Skin epidermis (tissue), 12 donors: ENCODE measurements at regions not wholly inside any gene's neighbourhood (a gene's known extent, or its start where the extent isn't known, plus 50 kb on each side); places are given as distances from the start of the nearest gene placed in this dataset.
"Not testable (repeated sequence)": the region's sequence is repeated elsewhere in the genome, so short reads cannot be mapped to it uniquely, and the experiment has no call there.

Experiments
- H3K27ac ChIP-seq, 21 experiments: fragments of 200-600 bp; sonication (generic) in 11 of 21; one replicate each; pipeline ENCODE4 v1.5.0; 2020; ENCODE audit warnings: mild to moderate bottlenecking in 3 of 21, inconsistent platforms in 2 of 21, moderate library complexity in 2 of 21
- H3K4me3 ChIP-seq, 7 experiments: fragments of 200-600 bp; sonication (generic) in 2 of 7; one replicate each; pipeline ENCODE4 v1.5.0; 2020; ENCODE audit warnings: inconsistent platforms in 2 of 7, mild to moderate bottlenecking in 2 of 7, moderate library complexity in 1 of 7

DNA sequence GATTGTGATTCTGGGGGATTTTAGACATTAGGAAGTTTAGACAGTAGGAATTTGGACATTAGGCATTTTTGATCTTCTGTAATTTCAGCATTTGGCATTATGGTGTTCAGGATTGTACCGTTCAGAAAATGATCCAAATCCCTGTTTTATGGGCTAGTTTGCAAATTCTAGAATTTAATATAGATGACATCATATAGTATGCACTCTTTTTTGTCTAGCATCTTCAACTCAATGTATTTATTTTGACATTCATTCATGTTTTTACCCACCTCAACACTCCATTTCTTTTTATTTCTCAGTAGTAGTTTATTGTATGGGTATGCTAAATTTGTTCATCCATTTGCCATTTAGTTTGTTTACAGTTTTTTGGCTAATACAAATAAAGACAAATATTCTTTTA is 105.3 kb upstream of the ZPLD1 start:
- no peak overlapping the region for H3K4me3 ChIP-seq
- no peak overlapping the region for H3K27ac ChIP-seq

DNA sequence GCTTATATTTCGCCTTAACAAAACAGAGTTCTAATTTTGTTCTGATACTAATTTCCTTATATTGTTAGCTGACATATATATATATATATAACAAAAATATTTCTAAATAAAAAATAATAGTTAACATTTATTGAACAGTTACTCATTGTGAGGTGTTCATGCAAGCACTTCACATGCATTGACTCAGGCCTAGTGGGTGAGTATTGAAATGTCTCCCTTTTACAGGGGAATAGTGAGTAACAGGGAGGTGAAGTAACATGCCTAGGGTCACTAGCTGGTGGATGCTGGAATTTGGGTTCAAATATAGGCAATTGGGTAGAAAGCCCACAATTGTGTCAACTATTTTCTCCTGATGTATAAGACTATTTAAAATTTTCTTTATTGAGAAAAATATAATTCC is 102.6 kb upstream of the ZPLD1 start:
- Histone ChIP-seq H3K4me3 (no peak overlapping the region), H3K27ac (no peak overlapping the region)

GRCh38 chr3:102332934-102333333 is 101.9 kb upstream of the ZPLD1 start:
- H3K4me3 ChIP-seq: no peak overlapping the region
- H3K27ac ChIP-seq: no peak overlapping the region

DNA sequence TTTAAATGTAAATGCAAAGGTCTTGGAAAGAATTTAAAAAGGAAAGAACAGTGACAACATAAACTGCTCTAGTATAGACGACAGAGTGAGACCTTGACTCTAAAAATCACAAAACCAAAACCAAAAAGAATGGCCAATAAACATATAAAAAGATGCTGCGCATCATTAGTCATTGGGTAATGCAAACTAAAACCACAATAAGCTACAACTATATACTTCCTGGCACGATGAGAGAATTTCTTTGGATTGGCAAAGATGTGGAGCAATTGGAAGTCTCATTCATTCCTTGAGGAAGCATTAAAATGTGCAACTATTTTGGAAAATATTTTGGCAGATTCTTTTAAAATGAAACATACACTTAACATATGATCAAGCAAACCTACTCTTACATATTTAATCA is 98.7 kb upstream of the ZPLD1 start:
- no peak overlapping the region for H3K27ac ChIP-seq
- H3K4me3 ChIP-seq: no peak overlapping the region

- no peak overlapping the region for H3K27ac ChIP-seq
- no peak overlapping the region for H3K4me3 ChIP-seq
Measured at GRCh38 chr3:102339671-102340070, 95.1 kb upstream of the ZPLD1 start.

DNA sequence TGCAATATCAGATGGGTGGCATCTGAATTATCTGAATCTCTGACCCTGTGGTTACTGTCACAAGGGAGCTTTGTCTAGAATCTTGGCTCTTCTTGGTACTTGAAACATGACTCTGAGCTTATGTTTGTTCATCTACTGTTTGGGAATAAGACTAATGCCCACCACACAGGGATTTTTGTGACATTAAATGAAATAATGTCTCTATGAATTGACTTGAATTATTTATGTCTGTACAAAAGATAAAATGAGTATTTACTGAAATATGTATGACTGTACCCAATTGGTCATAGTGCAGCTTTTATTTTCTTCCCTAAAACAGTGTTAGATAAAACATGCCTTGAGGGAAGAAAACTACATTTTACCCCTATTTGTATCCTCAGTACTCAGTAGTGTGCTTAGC is 87.9 kb upstream of the ZPLD1 start:
- H3K27ac ChIP-seq: no peak overlapping the region
- no peak overlapping the region for H3K4me3 ChIP-seq

- Histone ChIP-seq H3K4me3 (no peak overlapping the region), H3K27ac (no peak overlapping the region)
Measured at GRCh38 chr3:102348904-102349303, 85.9 kb upstream of the ZPLD1 start.

GRCh38 chr3:102353148-102353547 is 81.7 kb upstream of the ZPLD1 start:
- H3K27ac ChIP-seq: no peak overlapping the region
- H3K4me3 ChIP-seq: no peak overlapping the region

DNA sequence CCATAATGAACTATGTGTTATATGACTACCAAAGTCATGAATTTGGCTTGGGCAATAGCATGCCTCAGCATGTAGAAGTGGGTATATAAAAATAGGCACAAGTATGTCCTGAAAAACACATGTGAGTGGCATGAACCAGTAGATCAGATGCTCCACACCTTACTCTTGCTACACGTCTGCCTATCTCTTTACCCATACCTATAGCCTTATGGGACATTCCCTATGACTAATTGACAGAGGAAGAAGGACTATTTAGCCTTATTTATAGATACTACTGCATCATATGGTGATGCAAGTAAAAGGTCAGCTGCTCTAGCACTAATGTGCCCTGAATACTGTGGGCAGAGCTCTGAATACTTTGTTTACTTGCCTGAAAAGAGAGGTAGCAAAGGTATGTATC is 81.0 kb upstream of the ZPLD1 start:
- Histone ChIP-seq H3K4me3 (no peak overlapping the region), H3K27ac (no peak overlapping the region)

DNA sequence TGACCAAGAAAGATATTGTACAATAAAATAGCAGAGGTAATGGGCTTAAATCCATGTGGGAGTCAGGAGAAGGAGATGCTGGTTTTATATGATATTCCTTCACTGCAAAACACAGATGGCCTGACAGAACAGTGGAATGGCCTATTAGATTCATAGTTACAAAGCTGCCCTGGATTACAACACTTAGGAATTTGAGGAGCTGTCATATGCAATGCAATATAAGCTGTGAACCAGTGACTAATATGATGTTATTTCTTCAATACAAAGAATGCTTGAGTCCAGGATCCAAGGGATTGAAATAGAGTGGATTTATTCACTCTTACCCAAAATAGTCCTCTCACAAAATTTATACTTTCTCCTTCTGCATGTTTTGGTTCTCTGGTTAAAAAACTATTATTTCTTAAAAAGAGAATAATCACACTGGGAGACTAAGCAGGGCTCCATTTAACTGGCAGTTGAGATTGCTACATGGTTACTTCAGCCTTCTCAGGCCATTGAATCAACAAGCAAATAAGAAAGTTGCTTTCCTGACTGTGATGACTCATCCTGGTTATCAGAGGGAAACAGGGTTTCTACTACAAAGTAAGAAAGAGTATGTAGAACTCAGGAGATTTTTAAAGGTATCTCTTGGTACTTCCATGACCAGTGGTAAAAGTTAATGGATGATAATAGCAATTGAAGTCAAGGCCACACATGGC is 79.8 kb upstream of the ZPLD1 start:
- Histone ChIP-seq H3K4me3 (no peak overlapping the region), H3K27ac (no peak overlapping the region)

GRCh38 chr3:102356506-102356905 is 78.3 kb upstream of the ZPLD1 start:
- Histone ChIP-seq H3K27ac (no peak overlapping the region), H3K4me3 (no peak overlapping the region)

DNA sequence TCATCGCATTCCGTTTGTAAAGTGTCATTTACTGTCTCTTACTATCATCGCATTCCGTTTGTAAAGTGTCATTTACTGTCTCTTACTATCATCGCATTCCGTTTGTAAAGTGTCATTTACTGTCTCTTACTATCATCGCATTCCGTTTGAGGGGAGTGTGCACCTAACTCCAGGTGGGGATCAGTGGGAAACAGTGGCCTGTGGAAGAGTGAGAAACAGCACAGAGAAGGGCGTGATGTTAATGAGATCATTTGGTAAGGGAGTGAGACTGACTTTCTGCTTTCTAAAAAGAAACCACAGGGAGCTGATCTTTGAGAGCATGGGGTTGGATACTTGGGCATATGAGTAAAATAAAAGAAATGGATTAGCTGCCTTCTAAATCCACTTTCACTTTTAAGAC is 77.5 kb upstream of the ZPLD1 start:
- not testable (repeated sequence) for H3K27ac ChIP-seq, H3K4me3 ChIP-seq

- H3K4me3 ChIP-seq: no peak overlapping the region
- no peak overlapping the region for H3K27ac ChIP-seq
Measured at GRCh38 chr3:102360183-102360860, 74.5 kb upstream of the ZPLD1 start.

- Histone ChIP-seq H3K4me3 (no peak overlapping the region), H3K27ac (no peak overlapping the region)
Measured at GRCh38 chr3:102361101-102361500, 73.7 kb upstream of the ZPLD1 start.

GRCh38 chr3:102366116-102366515 is 68.7 kb upstream of the ZPLD1 start:
- not testable (repeated sequence) for H3K27ac ChIP-seq, H3K4me3 ChIP-seq

GRCh38 chr3:102374863-102375634 is 59.8 kb upstream of the ZPLD1 start:
- no peak overlapping the region for H3K4me3 ChIP-seq
- no peak overlapping the region for H3K27ac ChIP-seq

GRCh38 chr3:102378216-102378615 is 56.6 kb upstream of the ZPLD1 start:
- Histone ChIP-seq H3K27ac (no peak overlapping the region), H3K4me3 (no peak overlapping the region)

DNA sequence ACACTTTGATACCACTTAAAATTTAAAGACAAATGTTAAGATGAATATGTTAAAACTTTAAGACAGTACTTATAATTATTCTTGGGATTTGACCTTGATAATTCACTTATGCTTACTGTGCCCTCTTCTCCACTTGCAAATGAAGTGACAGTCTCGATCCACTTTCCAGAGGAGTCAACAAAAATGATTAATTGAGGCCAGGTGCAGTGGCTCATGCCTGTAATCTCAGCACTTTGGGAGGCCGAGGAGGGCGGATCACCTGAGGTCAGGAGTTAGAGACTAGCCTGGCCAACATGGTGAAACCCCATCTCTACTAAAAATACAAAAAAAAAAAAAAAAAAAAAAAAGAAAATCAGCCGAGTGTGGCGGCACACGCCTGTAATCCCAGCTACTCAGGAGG is 52.6 kb upstream of the ZPLD1 start:
- not testable (repeated sequence) for H3K4me3 ChIP-seq, H3K27ac ChIP-seq
